ENCODE measurements at regions not wholly inside any gene's neighbourhood (a gene's known extent, or its start where the extent isn't known, plus 50 kb on each side); places are given as distances from the start of the nearest gene placed in this dataset.
"Not testable (repeated sequence)": the region's sequence is repeated elsewhere in the genome, so short reads cannot be mapped to it uniquely, and the experiment has no call there.

DNA sequence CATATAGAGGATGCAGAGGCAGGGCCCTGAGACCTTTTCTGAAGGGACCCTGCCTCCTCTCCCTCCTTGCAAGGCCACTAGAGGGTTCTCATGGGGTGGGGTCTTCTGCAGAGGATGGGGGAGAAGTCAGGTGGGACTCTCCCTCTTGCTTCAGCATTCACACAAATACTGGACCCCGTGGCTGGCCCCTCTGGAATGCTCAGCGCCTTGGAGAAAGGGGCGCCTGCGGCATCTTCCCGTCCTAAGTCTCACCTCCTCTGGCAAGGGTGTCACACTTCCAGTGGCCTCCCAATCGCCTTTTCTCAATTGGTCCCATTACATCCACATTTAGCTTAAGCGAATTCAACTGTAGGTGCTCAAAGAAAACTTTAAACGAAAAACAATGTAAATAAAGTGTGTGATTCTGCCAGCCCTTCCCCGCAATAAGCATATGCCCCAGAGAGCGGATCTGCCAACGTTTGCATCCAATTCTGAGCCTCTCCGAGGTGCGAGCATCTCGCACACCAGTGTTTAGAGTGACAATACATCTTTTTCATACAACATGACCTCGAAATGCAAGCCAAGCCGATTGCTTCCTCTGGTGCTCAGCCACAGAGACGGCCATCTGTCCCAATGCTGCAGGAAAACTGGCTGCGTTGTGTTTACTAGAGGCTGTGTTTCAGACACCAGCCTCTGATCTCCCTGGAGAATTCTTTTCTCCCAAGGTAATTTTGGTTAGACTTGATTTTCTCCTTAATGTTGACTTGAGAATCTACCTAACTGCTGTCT lies 69.1 kb upstream of the WASF3 start:
- no peak for TF ChIP-seq POLR2A (IDR thresholded peaks at IDR 0.05)
- TF ChIP-seq, protein P1, sequence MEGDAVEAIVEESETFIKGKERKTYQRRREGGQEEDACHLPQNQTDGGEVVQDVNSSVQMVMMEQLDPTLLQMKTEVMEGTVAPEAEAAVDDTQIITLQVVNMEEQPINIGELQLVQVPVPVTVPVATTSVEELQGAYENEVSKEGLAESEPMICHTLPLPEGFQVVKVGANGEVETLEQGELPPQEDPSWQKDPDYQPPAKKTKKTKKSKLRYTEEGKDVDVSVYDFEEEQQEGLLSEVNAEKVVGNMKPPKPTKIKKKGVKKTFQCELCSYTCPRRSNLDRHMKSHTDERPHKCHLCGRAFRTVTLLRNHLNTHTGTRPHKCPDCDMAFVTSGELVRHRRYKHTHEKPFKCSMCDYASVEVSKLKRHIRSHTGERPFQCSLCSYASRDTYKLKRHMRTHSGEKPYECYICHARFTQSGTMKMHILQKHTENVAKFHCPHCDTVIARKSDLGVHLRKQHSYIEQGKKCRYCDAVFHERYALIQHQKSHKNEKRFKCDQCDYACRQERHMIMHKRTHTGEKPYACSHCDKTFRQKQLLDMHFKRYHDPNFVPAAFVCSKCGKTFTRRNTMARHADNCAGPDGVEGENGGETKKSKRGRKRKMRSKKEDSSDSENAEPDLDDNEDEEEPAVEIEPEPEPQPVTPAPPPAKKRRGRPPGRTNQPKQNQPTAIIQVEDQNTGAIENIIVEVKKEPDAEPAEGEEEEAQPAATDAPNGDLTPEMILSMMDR (IDR thresholded peaks at IDR 0.05) = no peak
- H3K27ac ChIP-seq = no peak overlapping the region
- no peak for ATAC-seq
- WGBS (ENCODE audit: insufficient coverage, low coverage, low lambda C conversion rate, missing lambda C conversion rate) = 67% methylated on average over 11 of the region's 18 CpGs
- H3K4me3 ChIP-seq = no peak overlapping the region
- no peaks in the 10 kb centered on the region for H3K27me3 ChIP-seq
- intact Hi-C loops (cut with DNase I) = loop anchor here in 1 of 2 donors (10.0 kb wide), 1 partner anchor 314 kb away; no protein-coding TSS in a partner anchor
- H3K9me3 ChIP-seq = no peaks in the 10 kb centered on the region
- H3K4me1 ChIP-seq = no peaks in the 10 kb centered on the region
- DNase-seq = no peak
- no peaks in the 10 kb centered on the region for H3K36me3 ChIP-seq

DNA sequence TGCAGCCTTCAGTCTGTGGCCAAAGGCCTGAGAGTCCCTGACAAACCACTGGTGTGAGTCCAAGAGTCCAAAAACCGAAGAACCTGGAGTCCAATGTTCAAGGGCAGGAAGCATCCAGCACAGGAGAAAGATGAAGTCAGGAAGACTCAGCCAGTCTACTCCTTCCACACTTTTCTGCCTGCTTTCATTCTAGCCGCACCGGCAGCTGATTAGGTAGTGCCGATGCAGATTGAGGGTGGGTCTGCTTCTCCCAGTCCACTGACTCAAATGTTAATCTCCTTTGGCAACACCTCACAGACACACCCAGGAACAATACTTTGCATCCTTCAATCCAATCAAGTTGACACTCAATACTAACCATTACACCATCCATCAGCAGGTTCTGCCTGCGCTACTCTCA lies 65.2 kb upstream of the WASF3 start:
- WGBS (ENCODE audit: insufficient coverage, low coverage, low lambda C conversion rate, missing lambda C conversion rate) = 73% methylated on average over 2 of the region's 5 CpGs
- H3K4me1 ChIP-seq, DNase-seq, H3K27me3 ChIP-seq, ATAC-seq, H3K4me3 ChIP-seq, H3K27ac ChIP-seq, H3K9me3 ChIP-seq, H3K36me3 ChIP-seq: not testable (repeated sequence)
- intact Hi-C loops (cut with DNase I) = loop anchor here (5.0 kb wide), 1 partner anchor 205 kb away; no protein-coding TSS in a partner anchor

DNA sequence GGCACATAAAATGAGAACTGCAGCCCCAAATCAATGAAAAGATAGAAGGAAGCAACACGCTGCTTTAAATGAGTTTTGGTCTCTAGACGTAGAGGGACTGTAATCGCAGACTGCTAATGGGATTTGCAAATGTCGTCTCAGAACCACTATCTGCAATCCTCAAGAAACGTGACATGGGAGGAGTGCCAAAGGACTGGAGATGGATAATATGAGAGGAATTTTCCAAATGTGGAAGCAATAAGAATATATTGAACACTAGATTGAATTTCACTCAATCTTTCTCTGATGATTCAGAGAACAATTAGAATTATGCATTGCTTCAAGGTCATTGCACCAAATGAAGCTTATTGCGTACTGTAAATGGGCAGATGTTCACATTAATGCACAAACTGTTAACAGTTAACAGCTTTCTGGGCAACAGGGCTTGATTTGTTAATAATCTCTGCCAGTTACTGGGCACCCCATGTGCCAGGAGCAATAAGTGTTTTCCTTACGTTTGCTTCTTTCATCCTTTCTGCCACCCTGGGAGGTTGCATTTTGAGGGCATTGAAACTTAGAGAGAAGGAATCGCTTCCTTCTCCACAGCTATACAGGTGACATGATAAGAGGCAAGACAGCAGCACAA lies 62.8 kb upstream of the WASF3 start:
- no peak for DNase-seq
- no peak for TF ChIP-seq POLR2A (IDR thresholded peaks at IDR 0.05)
- TF ChIP-seq, protein P1 (IDR thresholded peaks at IDR 0.05) = no peak
- Histone ChIP-seq H3K4me3 (no peak overlapping the region), H3K27ac (no peak overlapping the region), H3K4me1 (no peaks in the 10 kb centered on the region), H3K27me3 (no peaks in the 10 kb centered on the region), H3K9me3 (no peaks in the 10 kb centered on the region), H3K36me3 (no peaks in the 10 kb centered on the region)
- no peak for ATAC-seq
- intact Hi-C loops (cut with DNase I) = loop anchor here (5.0 kb wide), 2 partner anchors 203 to 317 kb away; no protein-coding TSS in a partner anchor
- 61% methylated on average over 8 of the region's 8 CpGs for WGBS (ENCODE audit: insufficient coverage, low coverage, low lambda C conversion rate, missing lambda C conversion rate)

DNA sequence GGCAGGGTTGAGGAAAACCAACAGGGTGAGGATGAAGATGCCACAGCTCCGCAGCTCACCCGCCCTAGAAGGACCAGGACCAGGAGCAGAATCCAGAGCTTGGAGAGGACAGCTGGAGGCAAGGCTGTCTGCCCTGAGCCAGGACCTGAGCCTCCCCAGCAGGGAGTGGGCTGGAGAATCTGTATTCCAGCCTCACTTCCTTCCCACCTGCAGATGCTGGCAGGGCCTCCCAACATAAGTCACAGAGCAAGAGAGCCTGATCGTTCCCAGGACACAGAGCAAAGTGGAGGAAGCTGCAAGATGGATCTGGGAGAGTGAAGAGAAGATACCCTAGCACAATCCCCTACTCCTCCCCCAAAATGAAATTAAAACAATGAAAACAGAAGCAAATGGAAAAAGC lies 61.7 kb upstream of the WASF3 start:
- TF ChIP-seq POLR2A (IDR thresholded peaks at IDR 0.05) = no peak
- TF ChIP-seq, protein P1 (IDR thresholded peaks at IDR 0.05) = no peak
- intact Hi-C loops (cut with DNase I) = loop anchor here in 1 of 2 donors (5.0 kb wide), 1 partner anchor 318 kb away; no protein-coding TSS in a partner anchor
- Histone ChIP-seq H3K9me3 (no peaks in the 10 kb centered on the region), H3K27me3 (no peaks in the 10 kb centered on the region), H3K27ac (no peak overlapping the region), H3K4me1 (no peaks in the 10 kb centered on the region), H3K36me3 (no peaks in the 10 kb centered on the region), H3K4me3 (no peak overlapping the region)
- 43% methylated on average over 2 of the region's 3 CpGs for WGBS (ENCODE audit: insufficient coverage, low coverage, low lambda C conversion rate, missing lambda C conversion rate)
- no peak for DNase-seq
- ATAC-seq = no peak

DNA sequence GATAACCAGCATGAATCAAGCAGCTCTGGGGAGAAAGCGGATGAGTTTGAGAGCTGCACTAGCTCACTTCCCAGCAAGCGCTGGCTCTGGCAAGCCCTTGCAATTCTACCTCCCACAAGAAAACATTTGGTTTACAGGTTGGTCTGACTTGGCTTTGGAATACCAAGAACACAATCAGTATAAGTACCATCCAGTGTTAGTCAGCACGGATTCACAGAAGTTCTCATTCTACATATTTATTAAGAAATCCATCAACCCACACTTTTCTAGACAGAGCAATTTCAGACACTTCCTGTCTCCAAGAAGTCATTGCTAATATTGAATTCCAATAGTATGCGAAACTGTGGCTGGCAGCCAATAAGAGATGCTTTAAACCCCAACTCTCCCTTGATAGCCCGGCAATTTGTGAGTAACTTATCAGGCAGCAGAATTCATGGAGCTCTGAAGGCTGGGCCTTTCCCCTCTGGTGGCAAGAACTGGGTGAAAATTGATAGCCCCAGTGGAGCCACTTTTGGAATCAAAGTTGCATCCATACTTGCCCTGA lies 59.4 kb upstream of the WASF3 start:
- 64% methylated on average over 5 of the region's 5 CpGs for WGBS (ENCODE audit: insufficient coverage, low coverage, low lambda C conversion rate, missing lambda C conversion rate)
- no peak for DNase-seq
- no peaks in the 10 kb centered on the region for H3K27me3 ChIP-seq
- no peak overlapping the region for H3K4me3 ChIP-seq
- H3K4me1 ChIP-seq = no peaks in the 10 kb centered on the region
- H3K36me3 ChIP-seq = no peaks in the 10 kb centered on the region
- intact Hi-C loops (cut with DNase I) = loop anchor here in 1 of 2 donors (5.0 kb wide), 1 partner anchor 321 kb away; no protein-coding TSS in a partner anchor
- H3K9me3 ChIP-seq = no peaks in the 10 kb centered on the region
- no peak for TF ChIP-seq POLR2A (IDR thresholded peaks at IDR 0.05)
- TF ChIP-seq, protein P1 (IDR thresholded peaks at IDR 0.05) = no peak
- H3K27ac ChIP-seq = no peak overlapping the region
- no peak for ATAC-seq

Data from right lobe of liver (tissue), 6 donors.